C4-2B (cell line): ENCODE measurements at regions not wholly inside any gene's neighbourhood (a gene's known extent, or its start where the extent isn't known, plus 50 kb on each side); places are given as distances from the start of the nearest gene placed in this dataset.

Experiments used
- ZFX ChIP-seq: fragments of 450-650 bp; IDR thresholded peaks from 2 replicates; pipeline ENCODE4 v1.6.1; 2017
- TF ChIP-seq, protein P1 (sequence below): fragments of 450-650 bp; conservative IDR thresholded peaks from 2 replicates; pipeline ENCODE4 v1.5.1; 2017; ENCODE audit warnings: mild to moderate bottlenecking

DNA sequence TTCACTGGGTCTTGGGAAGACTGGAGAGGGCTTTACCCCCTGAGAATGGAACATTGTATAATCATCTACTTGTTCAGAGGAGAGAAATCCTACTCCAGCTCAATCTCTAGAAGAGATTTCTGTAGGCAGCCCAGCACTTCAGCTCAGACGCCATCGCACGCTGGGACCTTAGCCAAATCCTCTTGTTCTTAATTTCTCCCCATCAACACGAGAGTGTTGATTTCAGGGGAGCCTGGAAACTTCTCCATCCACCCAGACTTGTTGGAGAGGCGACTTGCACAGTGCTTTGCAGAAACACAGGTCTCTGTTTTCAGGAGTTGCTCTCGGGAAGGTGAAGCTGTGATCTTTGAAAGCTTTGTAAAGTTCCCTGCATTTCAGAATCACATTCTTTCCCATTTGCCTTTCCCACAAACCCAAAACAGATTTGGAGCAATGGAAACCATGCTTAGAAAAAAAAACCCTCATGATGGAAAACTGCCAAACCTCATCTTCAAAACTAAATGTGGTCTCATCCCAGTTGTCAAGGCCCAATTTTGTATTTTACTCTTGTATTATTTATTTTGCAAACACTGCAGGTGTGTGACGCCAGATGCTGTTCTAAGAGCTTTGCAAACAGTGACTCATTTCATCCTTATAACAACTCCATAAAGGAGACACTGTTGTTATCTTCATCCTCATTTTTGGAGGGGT is 60.9 kb downstream of the CALML3 start:
- TF ChIP-seq, protein P1, sequence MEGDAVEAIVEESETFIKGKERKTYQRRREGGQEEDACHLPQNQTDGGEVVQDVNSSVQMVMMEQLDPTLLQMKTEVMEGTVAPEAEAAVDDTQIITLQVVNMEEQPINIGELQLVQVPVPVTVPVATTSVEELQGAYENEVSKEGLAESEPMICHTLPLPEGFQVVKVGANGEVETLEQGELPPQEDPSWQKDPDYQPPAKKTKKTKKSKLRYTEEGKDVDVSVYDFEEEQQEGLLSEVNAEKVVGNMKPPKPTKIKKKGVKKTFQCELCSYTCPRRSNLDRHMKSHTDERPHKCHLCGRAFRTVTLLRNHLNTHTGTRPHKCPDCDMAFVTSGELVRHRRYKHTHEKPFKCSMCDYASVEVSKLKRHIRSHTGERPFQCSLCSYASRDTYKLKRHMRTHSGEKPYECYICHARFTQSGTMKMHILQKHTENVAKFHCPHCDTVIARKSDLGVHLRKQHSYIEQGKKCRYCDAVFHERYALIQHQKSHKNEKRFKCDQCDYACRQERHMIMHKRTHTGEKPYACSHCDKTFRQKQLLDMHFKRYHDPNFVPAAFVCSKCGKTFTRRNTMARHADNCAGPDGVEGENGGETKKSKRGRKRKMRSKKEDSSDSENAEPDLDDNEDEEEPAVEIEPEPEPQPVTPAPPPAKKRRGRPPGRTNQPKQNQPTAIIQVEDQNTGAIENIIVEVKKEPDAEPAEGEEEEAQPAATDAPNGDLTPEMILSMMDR: no peak
- TF ChIP-seq ZFX: no peak
